ENCODE measurements at regions not wholly inside any gene's neighbourhood (a gene's known extent, or its start where the extent isn't known, plus 50 kb on each side); places are given as distances from the start of the nearest gene placed in this dataset.
A peak's percentile ranks its signal among the peaks of the same experiment; 100 is the strongest.

DNA sequence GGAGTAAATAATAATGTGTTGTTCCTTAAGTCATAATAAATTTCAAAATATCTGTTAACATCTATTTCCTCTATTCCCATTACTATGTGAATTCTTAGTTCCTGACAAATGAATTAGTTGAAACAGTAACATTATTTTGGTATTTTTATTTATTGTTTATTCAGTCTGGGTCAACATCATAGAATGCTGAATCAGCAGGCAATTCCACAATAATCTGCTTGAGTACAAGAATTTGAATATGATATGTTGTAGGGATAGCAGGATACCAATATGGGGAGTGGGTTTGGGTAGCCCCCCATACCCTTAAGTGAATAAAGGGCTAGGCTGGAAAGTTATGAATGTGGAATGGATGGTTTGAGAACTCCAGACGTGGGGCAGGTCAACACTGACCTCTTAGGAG is 373.2 kb upstream of the CHD6 start:
- peak; percentile 63 for TF ChIP-seq MAFK (IDR thresholded peaks at IDR 0.05; ENCODE audit: low read depth, low read length)
- TF ChIP-seq ELK1 (IDR thresholded peaks at IDR 0.05; ENCODE audit: borderline replicate concordance, low read depth, low read length): no peak
- H2AK9ac ChIP-seq (replicated peaks; ENCODE audit: low read depth, low read length, poor library complexity): no peak overlapping the region
- H3K4me1 ChIP-seq (ENCODE audit: control insufficient read depth, insufficient read depth, low read length): no peaks in the 10 kb centered on the region
- H3K27ac ChIP-seq (ENCODE audit: insufficient read depth, low read length): no peak overlapping the region
- no peaks in the 10 kb centered on the region for H3K36me3 ChIP-seq (ENCODE audit: control insufficient read depth, insufficient read depth, low read length)
- no peak overlapping the region for H3K4ac ChIP-seq (ENCODE audit: low read depth, low read length)
- ChIA-PET POLR2A (ENCODE audit: unreplicated experiment) (no interaction called here), CTCF (no interaction called here)
- H4K8ac ChIP-seq (ENCODE audit: low read depth in 2 of 2, low read length in 2 of 2): no peak overlapping the region
- dilution Hi-C loops (cut with HindIII; ENCODE audit: low sequenced_read_pairs, unreplicated experiment): no loop called here
- intact Hi-C loops (cut with micrococcal nuclease): no loop called here
- no peak overlapping the region for H3K56ac ChIP-seq (ENCODE audit: extremely low read depth, insufficient read depth, low read length)
- peaks cover 3% of the 10 kb centered on the region; the same call in 1 of the 2 replicates for H3K9me3 ChIP-seq (ENCODE audit: control insufficient read depth, insufficient read depth, low read length)
- no peak overlapping the region for H3K4me2 ChIP-seq (ENCODE audit: low read depth, low read length)
- H2BK120ac ChIP-seq (ENCODE audit: low read depth, low read length): no peak overlapping the region
- WGBS, 2 experiments (ENCODE audit: extremely low coverage in 2 of 2, insufficient read length in 1 of 2): 0% methylated on average over 1 of the region's 1 CpG; no CpG with 5 or more reads in 1 of the 2 experiments
- H3K79me1 ChIP-seq (ENCODE audit: low read depth in 1 of 2, low read length in 2 of 2): no peaks in the 10 kb centered on the region
- DNase-seq: no peak
- H3K9me1 ChIP-seq (ENCODE audit: insufficient read depth, low read length): no peaks in the 10 kb centered on the region
- H3K4me3 ChIP-seq (ENCODE audit: insufficient read depth, low read depth, low read length): no peak overlapping the region
- no peak overlapping the region for H3K23ac ChIP-seq (ENCODE audit: low read depth, low read length)
- no peak overlapping the region for H2AFZ ChIP-seq (replicated peaks; ENCODE audit: low read length, poor library complexity)
- H2BK15ac ChIP-seq (ENCODE audit: low read depth, low read length): no peak overlapping the region
- in situ Hi-C loops (cut with MboI; ENCODE audit: low sequenced_read_pairs): no loop called here
- no peak overlapping the region for H3K14ac ChIP-seq (replicated peaks; ENCODE audit: low read depth, low read length)
- no peaks in the 10 kb centered on the region for H4K20me1 ChIP-seq (ENCODE audit: insufficient read depth, low read length)
- no peak overlapping the region for H3K18ac ChIP-seq (ENCODE audit: low read depth, low read length)
- H2BK5ac ChIP-seq (ENCODE audit: low read depth, low read length, poor library complexity, severe bottlenecking): no peak overlapping the region
- no peaks in the 10 kb centered on the region for H3K27me3 ChIP-seq (ENCODE audit: control insufficient read depth, insufficient read depth, low read length)
- H2BK20ac ChIP-seq (ENCODE audit: low read depth, low read length): no peak overlapping the region
- H4K91ac ChIP-seq (ENCODE audit: insufficient read depth, low read depth, low read length): no peak overlapping the region
- H2AK5ac ChIP-seq (ENCODE audit: low read depth, low read length): no peak overlapping the region
- H3K9ac ChIP-seq (ENCODE audit: low read depth, low read length): no peak overlapping the region
- no peak for ATAC-seq (ENCODE audit: low read depth)
- no TSS peak for BruUV-seq (replicated peaks)
- no peak overlapping the region for H4K5ac ChIP-seq (ENCODE audit: low read depth, low read length)
